ENCODE measurements at regions not wholly inside any gene's neighbourhood (a gene's known extent, or its start where the extent isn't known, plus 50 kb on each side); places are given as distances from the start of the nearest gene placed in this dataset.

GRCh38 chr12:4031703-4032291 is 158.6 kb upstream of the PARP11 start:
- ChIA-PET POLR2A (interaction anchor here (0.6 kb wide), 1 partner anchor 245 kb away, joined by 14 read pairs; no protein-coding TSS in a partner anchor), CTCF (interaction anchor here (1.7 to 18.6 kb wide), 3 partner anchors 36 to 245 kb away, joined by 7 to 392 read pairs (median 9); no protein-coding TSS in a partner anchor)
- DNase-seq (ENCODE audit: low read depth): no peak

DNA sequence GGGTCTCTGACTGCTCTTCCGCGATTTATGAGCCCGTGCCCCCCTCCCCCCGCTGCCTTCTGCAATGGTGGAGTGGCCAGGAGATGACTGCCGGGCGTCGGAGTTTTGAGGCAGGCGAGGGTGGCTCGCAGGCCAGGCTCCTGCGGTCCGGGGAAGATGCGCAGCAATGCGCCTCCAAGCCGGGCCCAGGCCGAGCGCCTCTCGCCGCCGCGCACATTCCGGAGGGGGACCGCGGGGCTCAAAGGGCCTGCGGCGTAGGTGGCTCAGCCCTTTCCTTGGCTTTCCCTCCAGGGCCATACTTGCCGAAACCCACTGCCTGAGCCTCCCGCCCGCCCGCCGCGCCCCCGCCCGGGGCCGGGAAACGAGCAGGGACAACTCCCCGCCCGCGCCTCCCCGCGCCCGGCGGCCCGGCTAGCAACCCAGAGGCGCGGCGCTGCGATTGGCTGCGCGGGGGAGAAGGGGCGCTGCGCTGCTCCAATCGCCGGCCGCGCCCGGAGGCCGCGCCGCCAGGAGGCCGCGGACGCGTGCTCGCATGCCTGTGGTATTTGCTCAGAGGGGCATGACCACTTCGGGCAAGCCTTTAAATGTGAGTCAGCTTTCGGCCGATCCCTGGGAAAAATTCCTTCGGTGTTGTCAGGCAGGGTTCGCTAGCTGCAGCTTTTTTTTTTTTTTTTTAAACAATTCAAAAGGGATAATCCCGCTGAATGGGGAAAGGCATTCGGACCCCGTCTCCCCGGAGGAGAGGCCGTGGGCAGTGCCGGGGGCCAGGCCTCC is 157.9 kb upstream of the PARP11 start:
- CTCF ChIA-PET: interaction anchor here (2.6 to 18.6 kb wide), 2 partner anchors 36 to 146 kb away, joined by 9 to 392 read pairs; no protein-coding TSS in a partner anchor
- DNase-seq (ENCODE audit: low read depth): peak; percentile 93
- H3K27me3 ChIP-seq (ENCODE audit: control insufficient read depth, insufficient read depth, low read length): peaks cover 7% of the 10 kb centered on the region
- POLR2A ChIA-PET: interaction anchor here (0.6 kb wide), 2 partner anchors 11 to 246 kb away, joined by 5 to 14 read pairs; no protein-coding TSS in a partner anchor
- no peak for TF ChIP-seq CTCF (IDR thresholded peaks at IDR 0.05; ENCODE audit: insufficient read depth, low read depth, low read length)
- peak overlapping the region; percentile 46 for H3K4me3 ChIP-seq (ENCODE audit: low read depth, low read length)
- no peaks in the 10 kb centered on the region for H3K36me3 ChIP-seq (ENCODE audit: control insufficient read depth, insufficient read depth, low read length)

More at GRCh38 chr12:4031703-4032291, 158.6 kb upstream of the PARP11 start:
- Histone ChIP-seq H3K27me3 (ENCODE audit: control insufficient read depth, insufficient read depth, low read length) (peaks cover 7% of the 10 kb centered on the region), H3K36me3 (ENCODE audit: control insufficient read depth, insufficient read depth, low read length) (no peaks in the 10 kb centered on the region), H3K4me3 (ENCODE audit: low read depth, low read length) (no peak overlapping the region)
- no peak for TF ChIP-seq CTCF (IDR thresholded peaks at IDR 0.05; ENCODE audit: insufficient read depth, low read depth, low read length)

DNA sequence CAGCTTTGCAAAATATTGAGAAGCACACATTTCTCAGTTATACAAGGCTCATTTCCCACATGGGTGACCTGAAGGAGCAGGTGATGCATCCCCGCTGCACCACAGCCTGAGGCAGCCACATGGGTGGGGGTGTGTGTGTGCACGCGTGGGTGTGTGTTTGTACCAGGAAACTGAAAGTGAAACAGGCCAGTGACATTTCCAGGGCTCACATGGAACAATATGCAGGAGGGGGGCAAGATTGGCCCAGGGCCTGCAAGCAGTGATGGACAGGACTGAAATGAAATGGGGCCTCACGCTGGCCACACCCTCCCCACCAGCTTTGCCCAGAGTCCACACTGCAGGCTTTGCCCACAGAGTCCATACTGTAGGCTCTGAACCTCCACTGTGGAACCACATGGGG is 154.2 kb upstream of the PARP11 start:
- H3K4me3 ChIP-seq (ENCODE audit: low read depth, low read length): no peak overlapping the region
- H3K36me3 ChIP-seq (ENCODE audit: control insufficient read depth, insufficient read depth, low read length): no peaks in the 10 kb centered on the region
- no peaks in the 10 kb centered on the region; the same call in 1 of the 2 replicates for H3K27me3 ChIP-seq (ENCODE audit: control insufficient read depth, insufficient read depth, low read length)
- POLR2A ChIA-PET: no interaction called here
- no peak for DNase-seq (ENCODE audit: low read depth)
- CTCF ChIA-PET: interaction anchor here (18.6 kb wide), 1 partner anchor 32 kb away, joined by 392 read pairs; no protein-coding TSS in a partner anchor
- TF ChIP-seq CTCF (IDR thresholded peaks at IDR 0.05; ENCODE audit: insufficient read depth, low read depth, low read length): no peak

DNA sequence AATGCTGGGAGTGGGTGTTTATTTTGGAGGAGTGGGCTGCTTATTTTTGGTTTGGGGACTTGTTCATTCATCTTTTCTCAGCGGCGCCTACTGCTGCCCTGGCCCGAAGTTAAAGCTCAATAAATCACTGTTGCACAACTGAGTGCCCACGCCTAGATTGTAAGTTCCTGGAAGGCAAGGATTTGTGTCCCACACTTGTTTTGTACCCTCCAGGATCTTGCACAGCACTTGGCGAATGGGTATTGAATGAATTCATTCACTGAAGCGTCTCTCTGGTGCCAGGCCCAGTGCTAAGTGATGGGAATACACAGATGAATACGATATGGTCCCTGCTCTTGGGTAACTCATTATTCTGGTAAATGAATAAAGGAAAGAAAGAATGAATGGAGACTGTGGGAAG is 153.3 kb upstream of the PARP11 start:
- no peaks in the 10 kb centered on the region for H3K36me3 ChIP-seq (ENCODE audit: control insufficient read depth, insufficient read depth, low read length)
- no peak for TF ChIP-seq CTCF (IDR thresholded peaks at IDR 0.05; ENCODE audit: insufficient read depth, low read depth, low read length)
- ChIA-PET POLR2A (no interaction called here), CTCF (interaction anchor here (1.0 to 18.6 kb wide), 2 partner anchors 10 to 31 kb away, joined by 3 to 392 read pairs; no protein-coding TSS in a partner anchor)
- H3K27me3 ChIP-seq (ENCODE audit: control insufficient read depth, insufficient read depth, low read length): no peaks in the 10 kb centered on the region; the same call in 1 of the 2 replicates
- H3K4me3 ChIP-seq (ENCODE audit: low read depth, low read length): no peak overlapping the region
- no peak for DNase-seq (ENCODE audit: low read depth)

GRCh38 chr12:4026020-4026358 is 152.8 kb upstream of the PARP11 start:
- H3K36me3 ChIP-seq (ENCODE audit: control insufficient read depth, insufficient read depth, low read length): no peaks in the 10 kb centered on the region
- H3K27me3 ChIP-seq (ENCODE audit: control insufficient read depth, insufficient read depth, low read length): no peaks in the 10 kb centered on the region; the same call in 1 of the 2 replicates
- CTCF ChIA-PET: interaction anchor here (1.0 to 18.6 kb wide), 2 partner anchors 11 to 31 kb away, joined by 3 to 392 read pairs; no protein-coding TSS in a partner anchor
- TF ChIP-seq CTCF (IDR thresholded peaks at IDR 0.05; ENCODE audit: insufficient read depth, low read depth, low read length): no peak
- no peak for DNase-seq (ENCODE audit: low read depth)
- no peak overlapping the region for H3K4me3 ChIP-seq (ENCODE audit: low read depth, low read length)
- POLR2A ChIA-PET: no interaction called here
